ENCODE measurements at regions not wholly inside any gene's neighbourhood (a gene's known extent, or its start where the extent isn't known, plus 50 kb on each side); places are given as distances from the start of the nearest gene placed in this dataset.

DNA sequence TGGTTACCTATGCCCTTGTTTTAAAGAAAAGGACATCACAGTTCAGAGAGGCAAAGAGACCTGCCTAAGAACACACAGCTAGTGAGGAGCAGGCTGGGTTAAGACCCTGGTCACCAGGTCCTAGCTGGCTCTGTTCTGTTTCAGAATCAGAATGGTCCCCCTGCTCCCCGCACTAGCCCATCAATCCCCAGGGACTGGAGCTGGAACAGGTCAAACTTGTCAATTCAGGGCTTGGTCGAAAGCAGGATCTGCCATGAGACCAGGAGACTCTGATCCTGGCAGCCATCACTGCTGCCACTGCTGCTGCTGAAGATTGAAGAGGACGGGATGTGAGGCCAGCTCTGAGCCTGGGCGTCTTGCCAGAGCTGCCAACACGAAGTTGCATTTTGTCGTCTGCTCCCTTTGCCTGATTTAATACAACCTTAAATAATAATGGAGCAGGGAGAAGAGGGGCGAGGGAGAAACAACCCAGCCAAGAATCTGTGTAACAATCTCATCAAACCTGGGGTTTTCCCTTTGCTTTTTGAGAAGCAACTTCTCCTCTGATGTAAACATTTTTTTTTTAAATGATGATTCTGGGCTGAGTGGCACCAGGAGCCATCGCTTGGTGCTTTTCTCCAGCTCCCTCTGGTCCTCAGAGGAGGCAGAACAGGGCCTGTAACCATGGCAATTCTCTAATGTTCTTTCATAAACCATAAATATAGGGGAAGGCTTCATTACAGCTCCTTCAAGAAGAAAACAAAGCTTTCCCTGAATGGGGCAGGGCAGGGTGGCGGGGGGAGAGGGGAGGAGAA, 119.0 kb upstream of the SORCS3 start:
- TF ChIP-seq, protein P1, sequence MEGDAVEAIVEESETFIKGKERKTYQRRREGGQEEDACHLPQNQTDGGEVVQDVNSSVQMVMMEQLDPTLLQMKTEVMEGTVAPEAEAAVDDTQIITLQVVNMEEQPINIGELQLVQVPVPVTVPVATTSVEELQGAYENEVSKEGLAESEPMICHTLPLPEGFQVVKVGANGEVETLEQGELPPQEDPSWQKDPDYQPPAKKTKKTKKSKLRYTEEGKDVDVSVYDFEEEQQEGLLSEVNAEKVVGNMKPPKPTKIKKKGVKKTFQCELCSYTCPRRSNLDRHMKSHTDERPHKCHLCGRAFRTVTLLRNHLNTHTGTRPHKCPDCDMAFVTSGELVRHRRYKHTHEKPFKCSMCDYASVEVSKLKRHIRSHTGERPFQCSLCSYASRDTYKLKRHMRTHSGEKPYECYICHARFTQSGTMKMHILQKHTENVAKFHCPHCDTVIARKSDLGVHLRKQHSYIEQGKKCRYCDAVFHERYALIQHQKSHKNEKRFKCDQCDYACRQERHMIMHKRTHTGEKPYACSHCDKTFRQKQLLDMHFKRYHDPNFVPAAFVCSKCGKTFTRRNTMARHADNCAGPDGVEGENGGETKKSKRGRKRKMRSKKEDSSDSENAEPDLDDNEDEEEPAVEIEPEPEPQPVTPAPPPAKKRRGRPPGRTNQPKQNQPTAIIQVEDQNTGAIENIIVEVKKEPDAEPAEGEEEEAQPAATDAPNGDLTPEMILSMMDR (optimal IDR thresholded peaks at IDR 0.05 in 1 of 3, IDR thresholded peaks at IDR 0.05 in 1 of 3, conservative IDR thresholded peaks at IDR 0.05 in 1 of 3; ENCODE audit: extremely low read depth in 1 of 3, insufficient read depth in 2 of 3, low read length in 3 of 3): no peak
- TF ChIP-seq EZH2 (IDR thresholded peaks at IDR 0.05; ENCODE audit: low read length): no peak
